Tibial artery (tissue), 4 donors: ENCODE measurements at regions not wholly inside any gene's neighbourhood (a gene's known extent, or its start where the extent isn't known, plus 50 kb on each side); places are given as distances from the start of the nearest gene placed in this dataset.

Experiments
- DNase-seq, 2 donors: peaks; one replicate each; pipeline ENCODE4 v3.0.0-alpha.2; 2019
- H3K27ac ChIP-seq, 2 donors: fragments of 200-600 bp; sonication (generic) in 1 of 2; 1 replicate in 1 of 2; 2 replicates in 1 of 2; pipeline ENCODE4 v1.5.1; 2018 to 2019; ENCODE audit warnings: mild to moderate bottlenecking in 1 of 2
- H3K27me3 ChIP-seq, 2 donors: fragments of 200-600 bp; sonication (generic) in 1 of 2; one replicate each; pipeline versions ENCODE4 v1.5.1 to v1.6.0; 2016 to 2019
- H3K36me3 ChIP-seq, 3 donors: fragments of 200-600 bp; sonication (generic) in 2 of 3; one replicate each; pipeline ENCODE4 v1.5.1; 2016 to 2019; ENCODE audit warnings: mild to moderate bottlenecking in 2 of 3
- H3K4me1 ChIP-seq, 4 donors: fragments of 200-600 bp; sonication (generic) in 2 of 4; 1 replicate in 3 of 4; 2 replicates in 1 of 4; pipeline ENCODE4 v1.5.1; 2016 to 2019
- H3K4me3 ChIP-seq, 2 donors: fragments of 200-600 bp; sonication (generic) in 1 of 2; 1 replicate in 1 of 2; 2 replicates in 1 of 2; pipeline ENCODE4 v1.5.1; 2018 to 2019; ENCODE audit warnings: mild to moderate bottlenecking in 2 of 2
- H3K9me3 ChIP-seq, 3 donors: fragments of 200-600 bp; sonication (generic) in 1 of 3; one replicate each; pipeline ENCODE4 v1.5.1; 2016 to 2019
- intact Hi-C: fragments of 100-400 bp; cut with DNase I; formaldehyde crosslinking; loops from one replicate; pipeline ENCODE4 v1.15.0; 2023; ENCODE audit warnings: low total_unique reads
- TF ChIP-seq, protein P1 (sequence below), 2 experiments: fragments of 200-600 bp in 1 of 2; fragments of 450-650 bp in 1 of 2; IDR thresholded peaks; one replicate each; pipeline ENCODE4 v1.5.1; 2017 to 2019; ENCODE audit warnings: antibody characterized with exemption in 2 of 2, mild to moderate bottlenecking in 1 of 2, moderate library complexity in 1 of 2

DNA sequence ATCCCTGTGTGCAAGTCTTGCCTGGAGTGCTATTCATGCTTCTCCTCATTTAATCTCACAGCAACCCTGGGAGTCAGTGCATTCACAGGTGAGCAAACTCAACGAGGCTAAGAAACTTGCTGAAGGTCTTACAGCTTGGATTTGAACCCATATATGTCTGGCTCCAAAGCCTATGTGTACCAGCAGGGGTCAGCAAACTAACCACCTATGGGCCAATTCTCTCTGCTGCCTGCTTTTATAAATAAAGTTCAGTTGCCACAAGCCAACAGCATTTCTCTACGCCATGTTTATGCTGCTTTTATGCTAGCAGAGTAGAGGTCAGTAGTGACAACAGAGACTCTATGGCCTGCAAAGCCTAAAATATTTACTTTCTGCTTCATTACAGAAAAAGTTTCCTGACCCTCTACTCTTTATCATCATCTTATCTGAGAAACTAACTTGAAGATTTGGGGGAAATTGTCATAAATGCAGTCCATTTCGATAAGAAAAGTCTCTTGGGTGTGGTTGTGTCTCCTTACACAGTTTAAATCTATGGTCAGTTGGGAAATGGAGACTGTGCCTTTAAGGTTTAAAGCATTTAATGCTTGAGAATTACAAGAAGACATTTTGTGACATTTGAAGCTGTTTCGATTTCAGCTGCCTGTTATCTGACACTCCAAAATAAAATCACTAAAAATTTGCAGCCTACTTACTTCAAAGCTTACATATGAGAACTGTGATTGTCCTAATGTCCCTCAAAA is 137.7 kb downstream of the PRELID2 start:
- Histone ChIP-seq H3K4me1 (no peaks in the 10 kb centered on the region), H3K27me3 (no peaks in the 10 kb centered on the region), H3K27ac (no peak overlapping the region), H3K36me3 (no peaks in the 10 kb centered on the region), H3K9me3 (no peaks in the 10 kb centered on the region), H3K4me3 (no peak overlapping the region)
- TF ChIP-seq, protein P1, sequence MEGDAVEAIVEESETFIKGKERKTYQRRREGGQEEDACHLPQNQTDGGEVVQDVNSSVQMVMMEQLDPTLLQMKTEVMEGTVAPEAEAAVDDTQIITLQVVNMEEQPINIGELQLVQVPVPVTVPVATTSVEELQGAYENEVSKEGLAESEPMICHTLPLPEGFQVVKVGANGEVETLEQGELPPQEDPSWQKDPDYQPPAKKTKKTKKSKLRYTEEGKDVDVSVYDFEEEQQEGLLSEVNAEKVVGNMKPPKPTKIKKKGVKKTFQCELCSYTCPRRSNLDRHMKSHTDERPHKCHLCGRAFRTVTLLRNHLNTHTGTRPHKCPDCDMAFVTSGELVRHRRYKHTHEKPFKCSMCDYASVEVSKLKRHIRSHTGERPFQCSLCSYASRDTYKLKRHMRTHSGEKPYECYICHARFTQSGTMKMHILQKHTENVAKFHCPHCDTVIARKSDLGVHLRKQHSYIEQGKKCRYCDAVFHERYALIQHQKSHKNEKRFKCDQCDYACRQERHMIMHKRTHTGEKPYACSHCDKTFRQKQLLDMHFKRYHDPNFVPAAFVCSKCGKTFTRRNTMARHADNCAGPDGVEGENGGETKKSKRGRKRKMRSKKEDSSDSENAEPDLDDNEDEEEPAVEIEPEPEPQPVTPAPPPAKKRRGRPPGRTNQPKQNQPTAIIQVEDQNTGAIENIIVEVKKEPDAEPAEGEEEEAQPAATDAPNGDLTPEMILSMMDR (IDR thresholded peaks at IDR 0.05): peak in 1 of 2 experiments; percentile 23
- no peak for DNase-seq
- intact Hi-C loops: no loop called here

DNA sequence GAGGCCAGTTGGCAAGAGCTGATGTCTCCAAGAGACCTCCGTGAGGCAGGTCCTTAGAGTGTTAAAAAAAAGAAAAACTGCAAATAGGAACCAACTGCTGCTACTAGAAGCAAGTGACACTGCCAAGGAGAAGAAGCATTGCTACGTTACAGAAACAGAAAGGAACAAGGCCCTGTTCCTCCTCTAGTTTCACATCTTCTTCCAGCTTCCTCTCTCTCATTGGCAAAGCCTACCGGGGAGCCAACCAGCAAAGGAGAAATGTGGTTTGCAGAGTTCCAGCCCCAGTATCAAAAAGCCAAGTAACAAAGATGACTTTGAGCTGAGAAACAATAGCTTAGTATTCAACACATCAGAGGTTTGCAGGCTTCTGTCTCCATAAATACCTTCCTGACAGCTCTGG is 145.9 kb downstream of the PRELID2 start:
- peak in 1 of 2 donors; percentile 32 for DNase-seq
- Histone ChIP-seq H3K27me3 (no peaks in the 10 kb centered on the region), H3K36me3 (no peaks in the 10 kb centered on the region), H3K4me3 (no peak overlapping the region), H3K27ac (no peak overlapping the region), H3K4me1 (no peaks in the 10 kb centered on the region), H3K9me3 (no peaks in the 10 kb centered on the region)
- TF ChIP-seq, protein P1 (IDR thresholded peaks at IDR 0.05): no peak
- intact Hi-C loops: no loop called here

DNA sequence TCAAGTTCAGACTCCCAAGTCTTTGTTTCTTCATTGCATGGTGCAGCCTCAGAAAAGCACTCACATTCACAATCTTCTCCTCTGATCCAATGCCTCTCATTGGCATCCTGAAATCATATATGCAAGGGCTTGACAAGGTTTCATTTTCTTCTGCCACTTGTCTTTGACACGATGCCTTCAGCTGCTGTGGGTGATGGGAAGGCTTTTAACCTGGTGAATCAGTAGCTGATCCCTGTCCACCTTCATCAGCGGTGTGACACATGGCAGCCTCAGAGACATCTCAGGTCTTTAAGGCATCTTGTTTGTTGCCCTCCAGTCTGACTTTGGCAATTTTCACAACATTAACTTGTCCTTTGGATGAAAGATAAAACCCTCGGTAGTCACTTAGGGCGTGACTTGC is 147.2 kb downstream of the PRELID2 start:
- no peak overlapping the region for H3K27ac ChIP-seq
- intact Hi-C loops: no loop called here
- no peaks in the 10 kb centered on the region for H3K27me3 ChIP-seq
- no peaks in the 10 kb centered on the region for H3K9me3 ChIP-seq
- H3K4me1 ChIP-seq: no peaks in the 10 kb centered on the region
- TF ChIP-seq, protein P1 (IDR thresholded peaks at IDR 0.05): no peak
- DNase-seq: no peak
- no peaks in the 10 kb centered on the region for H3K36me3 ChIP-seq
- no peak overlapping the region for H3K4me3 ChIP-seq

DNA sequence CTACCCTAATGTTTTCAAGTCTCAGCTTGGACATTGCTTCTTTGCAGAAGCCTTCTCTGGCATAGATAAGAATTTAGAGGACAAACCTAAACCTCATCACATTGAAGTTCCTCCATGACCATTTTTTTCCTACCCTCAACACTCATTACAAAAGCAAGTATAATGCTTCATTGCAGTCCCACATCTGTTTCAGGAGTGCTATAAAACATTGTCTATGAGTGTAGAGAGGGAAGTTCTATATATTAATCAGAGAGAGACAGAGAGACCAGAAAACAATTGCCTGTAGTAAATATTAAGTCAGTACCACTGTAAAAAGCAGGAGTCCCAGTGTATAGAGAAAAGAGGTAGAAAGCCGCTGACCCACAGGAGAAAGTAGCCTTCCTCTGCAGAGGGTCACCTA is 149.7 kb downstream of the PRELID2 start:
- TF ChIP-seq, protein P1 (IDR thresholded peaks at IDR 0.05): no peak
- no peaks in the 10 kb centered on the region for H3K36me3 ChIP-seq
- no peak overlapping the region for H3K27ac ChIP-seq
- no peak overlapping the region for H3K4me3 ChIP-seq
- no peaks in the 10 kb centered on the region for H3K27me3 ChIP-seq
- DNase-seq: no peak
- no peaks in the 10 kb centered on the region for H3K9me3 ChIP-seq
- intact Hi-C loops: no loop called here
- H3K4me1 ChIP-seq: peaks cover 0 to 24% (median 3%) of the 10 kb centered on the region in 4 donors

DNA sequence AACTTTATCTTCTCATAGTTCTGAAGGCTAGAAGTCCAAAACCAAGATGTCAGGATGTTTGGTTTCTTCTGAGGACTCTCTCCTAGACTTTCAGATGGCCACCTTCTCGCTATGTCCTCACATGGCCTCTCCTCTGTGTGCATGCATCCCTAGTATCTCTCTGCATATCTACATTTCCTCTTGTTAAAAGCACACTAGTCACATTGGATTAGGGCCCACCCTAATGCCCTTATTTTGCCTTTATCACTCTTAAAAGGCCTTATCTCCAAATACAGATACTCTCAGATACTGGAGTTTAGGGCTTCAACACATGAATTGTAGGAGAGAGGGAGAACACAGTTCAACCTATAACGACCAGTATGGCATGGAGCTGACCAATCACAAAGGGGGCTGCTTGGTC is 151.7 kb downstream of the PRELID2 start:
- Histone ChIP-seq H3K4me1 (peaks cover 0 to 24% (median 3%) of the 10 kb centered on the region in 4 donors), H3K27me3 (no peaks in the 10 kb centered on the region), H3K27ac (no peak overlapping the region), H3K36me3 (no peaks in the 10 kb centered on the region), H3K4me3 (no peak overlapping the region), H3K9me3 (no peaks in the 10 kb centered on the region)
- DNase-seq: no peak
- TF ChIP-seq, protein P1 (IDR thresholded peaks at IDR 0.05): no peak
- intact Hi-C loops: no loop called here
